A549 (cell line): ENCODE measurements at regions not wholly inside any gene's neighbourhood (a gene's known extent, or its start where the extent isn't known, plus 50 kb on each side); places are given as distances from the start of the nearest gene placed in this dataset.

ENCODE experiments used
- CEBPB ChIP-seq, 2 experiments: fragments of >200 bp in 1 of 2; sonication (Bioruptor Twin) in 1 of 2; formaldehyde crosslinking in 1 of 2; IDR thresholded peaks; 2 replicates each; pipeline ENCODE4 v1.6.1; 2012 to 2016
- CTCF ChIP-seq: fragments of >200 bp; sonication (Bioruptor Twin); formaldehyde crosslinking; IDR thresholded peaks from 3 replicates; pipeline ENCODE4 v1.5.1; 2016
- EP300 ChIP-seq, 2 experiments: fragments of >200 bp; sonication (Bioruptor Twin); formaldehyde crosslinking; IDR thresholded peaks; 2 replicates in 1 of 2; 3 replicates in 1 of 2; pipeline ENCODE4 v1.6.1; 2016 to 2017
- HMGXB4 ChIP-seq: fragments of 250-450 bp; sonication (Bioruptor Pico); IDR thresholded peaks from 2 replicates; pipeline ENCODE4 v1.5.0; 2021; ENCODE audit warnings: mild to moderate bottlenecking, moderate library complexity, borderline replicate concordance
- JUNB ChIP-seq: fragments of >200 bp; sonication (Bioruptor Twin); formaldehyde crosslinking; IDR thresholded peaks from 2 replicates; pipeline ENCODE4 v1.6.1; 2016
- POLR2A ChIP-seq: IDR thresholded peaks from 2 replicates; pipeline ENCODE4 v1.6.1; 2012; ENCODE audit warnings: mild to moderate bottlenecking, low read length
- REST ChIP-seq: fragments of 200-600 bp; sonication (generic); IDR thresholded peaks from 2 replicates; pipeline ENCODE4 v1.6.1; 2016; ENCODE audit warnings: antibody characterized with exemption, mild to moderate bottlenecking, moderate library complexity
- RFX5 ChIP-seq: fragments of 450-650 bp; IDR thresholded peaks from 2 replicates; pipeline ENCODE4 v1.7.1; 2014; ENCODE audit warnings: antibody characterized with exemption, mild to moderate bottlenecking, moderate library complexity
- USF2 ChIP-seq: fragments of 450-650 bp; IDR thresholded peaks from 2 replicates; pipeline ENCODE4 v1.6.1; 2014; ENCODE audit warnings: antibody characterized with exemption
- TF ChIP-seq, protein P1 (sequence below): fragments of 150-350 bp; IDR thresholded peaks from 2 replicates; pipeline ENCODE4 v1.6.1; 2014; ENCODE audit warnings: low read depth, mild to moderate bottlenecking, low read length

DNA sequence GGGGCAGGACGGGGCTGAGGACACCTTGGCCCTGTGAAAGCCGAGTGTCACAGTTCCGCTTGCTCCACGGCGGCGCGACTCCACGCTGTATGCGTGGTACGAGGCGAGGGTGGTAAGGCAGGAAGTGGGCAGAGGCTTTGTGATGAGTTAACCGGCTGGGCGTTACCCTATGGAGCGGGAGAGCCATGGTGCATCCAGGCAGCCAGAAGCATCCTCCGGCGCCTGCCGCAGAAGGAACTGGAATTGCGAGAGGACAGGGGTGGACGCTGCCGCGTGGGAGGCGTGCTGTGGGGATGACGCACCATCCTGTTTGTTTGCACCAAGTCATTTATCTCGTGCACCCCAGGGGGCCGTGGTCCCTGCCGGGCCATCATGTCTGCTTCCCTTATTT is 643.9 kb downstream of the BRD1 start:
- TF ChIP-seq HMGXB4 (CRISPR knock-in tag) (no peak), CEBPB (IDR thresholded peaks at IDR 0.05) (no peak), EP300 (IDR thresholded peaks at IDR 0.05) (no peak), JUNB (no peak), REST (no peak), USF2 (no peak), CTCF (no peak), RFX5 (no peak), POLR2A (no peak)
- TF ChIP-seq, protein P1, sequence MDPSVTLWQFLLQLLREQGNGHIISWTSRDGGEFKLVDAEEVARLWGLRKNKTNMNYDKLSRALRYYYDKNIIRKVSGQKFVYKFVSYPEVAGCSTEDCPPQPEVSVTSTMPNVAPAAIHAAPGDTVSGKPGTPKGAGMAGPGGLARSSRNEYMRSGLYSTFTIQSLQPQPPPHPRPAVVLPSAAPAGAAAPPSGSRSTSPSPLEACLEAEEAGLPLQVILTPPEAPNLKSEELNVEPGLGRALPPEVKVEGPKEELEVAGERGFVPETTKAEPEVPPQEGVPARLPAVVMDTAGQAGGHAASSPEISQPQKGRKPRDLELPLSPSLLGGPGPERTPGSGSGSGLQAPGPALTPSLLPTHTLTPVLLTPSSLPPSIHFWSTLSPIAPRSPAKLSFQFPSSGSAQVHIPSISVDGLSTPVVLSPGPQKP, result no peak
